GM11168 (cell line): ENCODE measurements at regions not wholly inside any gene's neighbourhood (a gene's known extent, or its start where the extent isn't known, plus 50 kb on each side); places are given as distances from the start of the nearest gene placed in this dataset.

Experiments
- in situ Hi-C: fragments of 300-500 bp; cut with MboI; formaldehyde crosslinking; loops from one replicate; pipeline ENCODE4 v1.12.0; 2022; ENCODE audit warnings: low sequenced_read_pairs; ENCODE audit not compliant: unreplicated experiment

GRCh38 chr13:77981281-77981881 is 62.8 kb upstream of the EDNRB start:
- in situ Hi-C loops: no loop called here

- in situ Hi-C loops: no loop called here
These were observed 62.0 kb upstream of the EDNRB start for GRCh38 chr13:77980592-77980991.

GRCh38 chr13:77979721-77980385 is 61.2 kb upstream of the EDNRB start:
- in situ Hi-C loops: no loop called here

- in situ Hi-C loops: no loop called here
These were observed 56.9 kb upstream of the EDNRB start for GRCh38 chr13:77975358-77976042.

GRCh38 chr13:77969299-77969698 is 50.7 kb upstream of the EDNRB start:
- in situ Hi-C loops: loop anchor here (5.0 kb wide), 1 partner anchor 38 kb away; no protein-coding TSS in a partner anchor
